ENCODE measurements at regions not wholly inside any gene's neighbourhood (a gene's known extent, or its start where the extent isn't known, plus 50 kb on each side); places are given as distances from the start of the nearest gene placed in this dataset.

- TF ChIP-seq CTCF (IDR thresholded peaks at IDR 0.05; ENCODE audit: low read depth, low read length, missing control alignments): no peak
- H3K4me3 ChIP-seq (replicated peaks; ENCODE audit: low read depth, low read length): no peak overlapping the region
- DNase-seq (ENCODE audit: extremely low read depth, low read depth): no peak
Observed at GRCh38 chr15:61404567-61404966, 175.5 kb upstream of the RORA start.

GRCh38 chr15:61403884-61404283, 174.8 kb upstream of the RORA start:
- DNase-seq (ENCODE audit: extremely low read depth, low read depth): no peak
- TF ChIP-seq CTCF (IDR thresholded peaks at IDR 0.05; ENCODE audit: low read depth, low read length, missing control alignments): no peak
- no peak overlapping the region for H3K4me3 ChIP-seq (replicated peaks; ENCODE audit: low read depth, low read length)

GRCh38 chr15:61401903-61402698, 173.0 kb upstream of the RORA start:
- no peak for TF ChIP-seq CTCF (IDR thresholded peaks at IDR 0.05; ENCODE audit: low read depth, low read length, missing control alignments)
- no peak for DNase-seq (ENCODE audit: extremely low read depth, low read depth)
- no peak overlapping the region for H3K4me3 ChIP-seq (replicated peaks; ENCODE audit: low read depth, low read length)

- no peak for TF ChIP-seq CTCF (IDR thresholded peaks at IDR 0.05; ENCODE audit: low read depth, low read length, missing control alignments)
- DNase-seq (ENCODE audit: extremely low read depth, low read depth): no peak
- no peak overlapping the region for H3K4me3 ChIP-seq (replicated peaks; ENCODE audit: low read depth, low read length)
Observed at GRCh38 chr15:61398310-61398709, 169.2 kb upstream of the RORA start.

GRCh38 chr15:61396235-61396919, 167.3 kb upstream of the RORA start:
- no peak overlapping the region for H3K4me3 ChIP-seq (replicated peaks; ENCODE audit: low read depth, low read length)
- DNase-seq (ENCODE audit: extremely low read depth, low read depth): no peak
- no peak for TF ChIP-seq CTCF (IDR thresholded peaks at IDR 0.05; ENCODE audit: low read depth, low read length, missing control alignments)

GRCh38 chr15:61393949-61394348, 164.8 kb upstream of the RORA start:
- no peak overlapping the region for H3K4me3 ChIP-seq (replicated peaks; ENCODE audit: low read depth, low read length)
- no peak for TF ChIP-seq CTCF (IDR thresholded peaks at IDR 0.05; ENCODE audit: low read depth, low read length, missing control alignments)
- DNase-seq (ENCODE audit: extremely low read depth, low read depth): no peak

Measured in HFF-Myc (cell line).